Liver (tissue), 8 donors: ENCODE measurements at regions not wholly inside any gene's neighbourhood (a gene's known extent, or its start where the extent isn't known, plus 50 kb on each side); places are given as distances from the start of the nearest gene placed in this dataset.

Experiments
- DNase-seq: peaks from one replicate; pipeline ENCODE4 v3.0.0-alpha.2; 2017; ENCODE audit warnings: low spot score
- H3K27ac ChIP-seq, 2 donors: one replicate each; pipeline ENCODE4 v1.7.0; 2013; ENCODE audit warnings: inconsistent platforms in 2 of 2, low read length in 2 of 2, control low read depth in 1 of 2, low read depth in 1 of 2, mild to moderate bottlenecking in 1 of 2
- H3K27me3 ChIP-seq, 4 donors: one replicate each; pipeline versions ENCODE4 v1.6.1 to v1.7.0; 2013; ENCODE audit warnings: low read length in 3 of 4, inconsistent platforms in 1 of 4, mild to moderate bottlenecking in 1 of 4, moderate library complexity in 1 of 4; ENCODE audit not compliant: control insufficient read depth in 4 of 4, insufficient read depth in 4 of 4
- H3K36me3 ChIP-seq, 4 donors: one replicate each; pipeline versions ENCODE4 v1.6.1 to v1.7.0; 2013; ENCODE audit warnings: low read length in 3 of 4, mild to moderate bottlenecking in 3 of 4, low read depth in 1 of 4, moderate library complexity in 1 of 4; ENCODE audit not compliant: control insufficient read depth in 4 of 4, insufficient read depth in 3 of 4
- H3K4me1 ChIP-seq, 4 donors: one replicate each; pipeline versions ENCODE4 v1.6.1 to v1.7.0; 2013; ENCODE audit warnings: low read length in 3 of 4, mild to moderate bottlenecking in 3 of 4, moderate library complexity in 1 of 4; ENCODE audit not compliant: control insufficient read depth in 4 of 4, insufficient read depth in 4 of 4
- H3K4me3 ChIP-seq, 3 donors: one replicate each; pipeline versions ENCODE4 v1.6.1 to v1.7.0; 2013; ENCODE audit warnings: low read length in 3 of 3, control low read depth in 1 of 3, low read depth in 1 of 3, mild to moderate bottlenecking in 1 of 3
- H3K9ac ChIP-seq, 2 donors: one replicate each; pipeline ENCODE4 v1.7.0; 2013; ENCODE audit warnings: low read length in 2 of 2, mild to moderate bottlenecking in 2 of 2, moderate library complexity in 2 of 2, control low read depth in 1 of 2, low read depth in 1 of 2
- H3K9me3 ChIP-seq, 4 donors: one replicate each; pipeline versions ENCODE4 v1.6.1 to v1.7.0; 2013; ENCODE audit warnings: low read length in 3 of 4; ENCODE audit not compliant: control insufficient read depth in 4 of 4
- ATF3 ChIP-seq: IDR thresholded peaks from 2 replicates; pipeline ENCODE4 v1.6.1; 2016; ENCODE audit warnings: antibody characterized with exemption
- CTCF ChIP-seq: fragments of 150-350 bp; IDR thresholded peaks from 2 replicates; pipeline ENCODE4 v1.5.1; 2017; ENCODE audit warnings: improper control_type of control experiment, low read depth, low read length; ENCODE audit not compliant: missing input control
- FOXA1 ChIP-seq: IDR thresholded peaks from 2 replicates; pipeline ENCODE4 v1.6.1; 2016; ENCODE audit warnings: antibody characterized with exemption
- GABPA ChIP-seq, 2 donors: IDR thresholded peaks in 1 of 2; conservative IDR thresholded peaks in 1 of 2; 2 replicates each; pipeline ENCODE4 v1.6.1; 2016; ENCODE audit warnings: antibody characterized with exemption in 2 of 2, mild to moderate bottlenecking in 1 of 2, moderate library complexity in 1 of 2
- JUND ChIP-seq, 2 donors: IDR thresholded peaks; 2 replicates each; pipeline ENCODE4 v1.6.1; 2016; ENCODE audit warnings: antibody characterized with exemption in 2 of 2
- NR2F2 ChIP-seq: IDR thresholded peaks from 2 replicates; pipeline ENCODE4 v1.6.1; 2016; ENCODE audit warnings: antibody characterized with exemption
- RAD21 ChIP-seq, 2 donors: IDR thresholded peaks; 2 replicates each; pipeline ENCODE4 v1.6.1; 2016; ENCODE audit warnings: antibody characterized with exemption in 2 of 2, mild to moderate bottlenecking in 2 of 2
- RXRA ChIP-seq, 2 donors: IDR thresholded peaks; 2 replicates each; pipeline ENCODE4 v1.6.1; 2017 to 2018; ENCODE audit warnings: antibody characterized with exemption in 2 of 2, mild to moderate bottlenecking in 1 of 2
- SP1 ChIP-seq: IDR thresholded peaks from 2 replicates; pipeline ENCODE4 v1.6.1; 2018; ENCODE audit warnings: antibody characterized with exemption, mild to moderate bottlenecking
- TAF1 ChIP-seq: conservative IDR thresholded peaks from 2 replicates; pipeline ENCODE4 v1.6.1; 2016; ENCODE audit warnings: antibody characterized with exemption, mild to moderate bottlenecking
- YY1 ChIP-seq: IDR thresholded peaks from 2 replicates; pipeline ENCODE4 v1.6.1; 2016; ENCODE audit warnings: antibody characterized with exemption, mild to moderate bottlenecking
- ZBTB33 ChIP-seq: IDR thresholded peaks from 2 replicates; pipeline ENCODE4 v1.6.1; 2016; ENCODE audit warnings: antibody characterized with exemption
- WGBS: extraction: QIAGEN DNeasy Blood & Tissue Kit; methylation state at CpG from one replicate; pipeline ENCODE4 v1.1.7; 2013; 5-methylcytosine and 5-hydroxymethylcytosine counted together
- TF ChIP-seq, protein P1 (sequence below): IDR thresholded peaks from 2 replicates; pipeline ENCODE4 v1.6.1; 2016; ENCODE audit warnings: antibody characterized with exemption, mild to moderate bottlenecking
- donor health status: healthy.
- donor health status: healthy.
- donor health status: healthy.
- donor health status: healthy.
- donor health status: healthy.

DNA sequence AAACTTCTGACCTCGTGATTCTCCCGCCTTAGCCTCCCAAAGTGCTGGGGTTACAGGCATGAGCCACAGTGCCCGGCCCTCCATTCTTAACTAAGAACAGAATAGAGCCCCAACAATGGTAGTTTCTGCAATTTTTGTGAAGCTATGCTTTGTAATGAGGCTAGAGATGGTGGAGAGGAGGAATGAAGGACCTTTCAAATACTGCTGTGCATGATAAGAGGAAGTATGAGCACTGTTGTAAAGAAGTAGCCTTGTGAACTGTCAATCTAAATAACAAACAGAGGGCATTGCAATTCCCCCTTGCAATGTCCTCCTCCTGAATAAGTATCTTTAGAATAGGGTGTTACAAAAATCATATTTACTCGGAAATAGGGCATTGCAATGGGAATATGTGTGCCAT, 70.2 kb downstream of the EVX1 start:
- Histone ChIP-seq H3K4me1 (no peaks in the 10 kb centered on the region), H3K4me3 (no peak overlapping the region), H3K9me3 (no peaks in the 10 kb centered on the region), H3K27ac (no peak overlapping the region), H3K36me3 (no peaks in the 10 kb centered on the region), H3K27me3 (peaks cover 0 to 4% (median 0%) of the 10 kb centered on the region in 4 donors), H3K9ac (no peak overlapping the region)
- DNase-seq = no peak
- TF ChIP-seq ZBTB33 = no peak
- no peak for TF ChIP-seq CTCF
- TF ChIP-seq ATF3 = no peak
- no peak for TF ChIP-seq YY1
- no peak for TF ChIP-seq TAF1
- TF ChIP-seq GABPA (IDR thresholded peaks at IDR 0.05 in 1 of 2, conservative IDR thresholded peaks at IDR 0.05 in 1 of 2) = no peak
- TF ChIP-seq FOXA1 = no peak
- no peak for TF ChIP-seq JUND (IDR thresholded peaks at IDR 0.05)
- no peak for TF ChIP-seq RAD21 (IDR thresholded peaks at IDR 0.05)
- TF ChIP-seq NR2F2 = no peak
- TF ChIP-seq SP1 = no peak
- WGBS = 83% methylated on average over 4 of the region's 4 CpGs

- Histone ChIP-seq H3K27me3 (peaks cover 0 to 4% (median 0%) of the 10 kb centered on the region in 4 donors), H3K27ac (no peak overlapping the region), H3K4me3 (no peak overlapping the region), H3K36me3 (no peaks in the 10 kb centered on the region), H3K4me1 (no peaks in the 10 kb centered on the region), H3K9me3 (peaks cover 0 to 6% (median 1%) of the 10 kb centered on the region in 4 donors), H3K9ac (no peak overlapping the region)
- WGBS = 69% methylated on average over 3 of the region's 3 CpGs
- TF ChIP-seq JUND (IDR thresholded peaks at IDR 0.05) (no peak), RXRA (IDR thresholded peaks at IDR 0.05) (no peak), ATF3 (no peak)
- TF ChIP-seq, protein P1, sequence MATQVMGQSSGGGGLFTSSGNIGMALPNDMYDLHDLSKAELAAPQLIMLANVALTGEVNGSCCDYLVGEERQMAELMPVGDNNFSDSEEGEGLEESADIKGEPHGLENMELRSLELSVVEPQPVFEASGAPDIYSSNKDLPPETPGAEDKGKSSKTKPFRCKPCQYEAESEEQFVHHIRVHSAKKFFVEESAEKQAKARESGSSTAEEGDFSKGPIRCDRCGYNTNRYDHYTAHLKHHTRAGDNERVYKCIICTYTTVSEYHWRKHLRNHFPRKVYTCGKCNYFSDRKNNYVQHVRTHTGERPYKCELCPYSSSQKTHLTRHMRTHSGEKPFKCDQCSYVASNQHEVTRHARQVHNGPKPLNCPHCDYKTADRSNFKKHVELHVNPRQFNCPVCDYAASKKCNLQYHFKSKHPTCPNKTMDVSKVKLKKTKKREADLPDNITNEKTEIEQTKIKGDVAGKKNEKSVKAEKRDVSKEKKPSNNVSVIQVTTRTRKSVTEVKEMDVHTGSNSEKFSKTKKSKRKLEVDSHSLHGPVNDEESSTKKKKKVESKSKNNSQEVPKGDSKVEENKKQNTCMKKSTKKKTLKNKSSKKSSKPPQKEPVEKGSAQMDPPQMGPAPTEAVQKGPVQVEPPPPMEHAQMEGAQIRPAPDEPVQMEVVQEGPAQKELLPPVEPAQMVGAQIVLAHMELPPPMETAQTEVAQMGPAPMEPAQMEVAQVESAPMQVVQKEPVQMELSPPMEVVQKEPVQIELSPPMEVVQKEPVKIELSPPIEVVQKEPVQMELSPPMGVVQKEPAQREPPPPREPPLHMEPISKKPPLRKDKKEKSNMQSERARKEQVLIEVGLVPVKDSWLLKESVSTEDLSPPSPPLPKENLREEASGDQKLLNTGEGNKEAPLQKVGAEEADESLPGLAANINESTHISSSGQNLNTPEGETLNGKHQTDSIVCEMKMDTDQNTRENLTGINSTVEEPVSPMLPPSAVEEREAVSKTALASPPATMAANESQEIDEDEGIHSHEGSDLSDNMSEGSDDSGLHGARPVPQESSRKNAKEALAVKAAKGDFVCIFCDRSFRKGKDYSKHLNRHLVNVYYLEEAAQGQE = no peak
- DNase-seq = no peak
These were observed 71.5 kb downstream of the EVX1 start for GRCh38 chr7:27314111-27314510.
